ENCODE measurements at regions not wholly inside any gene's neighbourhood (a gene's known extent, or its start where the extent isn't known, plus 50 kb on each side); places are given as distances from the start of the nearest gene placed in this dataset.

DNA sequence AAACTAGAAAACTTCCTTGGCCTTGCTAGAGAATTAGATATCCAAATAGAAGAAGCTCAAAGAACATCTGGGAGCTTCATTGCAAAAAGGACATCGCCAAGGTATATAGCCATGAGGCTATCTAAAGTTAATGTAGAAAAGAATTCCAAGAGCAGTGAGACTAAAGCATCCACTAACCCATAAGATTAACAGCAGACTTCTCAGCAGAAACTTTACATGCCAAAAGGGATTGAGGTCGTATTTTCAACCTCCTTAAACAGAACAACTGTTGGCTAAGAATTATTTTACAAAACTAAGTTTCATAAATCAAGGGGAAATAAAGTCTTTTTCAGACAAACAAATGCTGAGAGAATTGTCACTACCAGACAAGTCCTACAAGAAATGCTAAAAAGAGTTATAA is 149.1 kb upstream of the COL21A1 start:
- TF ChIP-seq, protein P1, sequence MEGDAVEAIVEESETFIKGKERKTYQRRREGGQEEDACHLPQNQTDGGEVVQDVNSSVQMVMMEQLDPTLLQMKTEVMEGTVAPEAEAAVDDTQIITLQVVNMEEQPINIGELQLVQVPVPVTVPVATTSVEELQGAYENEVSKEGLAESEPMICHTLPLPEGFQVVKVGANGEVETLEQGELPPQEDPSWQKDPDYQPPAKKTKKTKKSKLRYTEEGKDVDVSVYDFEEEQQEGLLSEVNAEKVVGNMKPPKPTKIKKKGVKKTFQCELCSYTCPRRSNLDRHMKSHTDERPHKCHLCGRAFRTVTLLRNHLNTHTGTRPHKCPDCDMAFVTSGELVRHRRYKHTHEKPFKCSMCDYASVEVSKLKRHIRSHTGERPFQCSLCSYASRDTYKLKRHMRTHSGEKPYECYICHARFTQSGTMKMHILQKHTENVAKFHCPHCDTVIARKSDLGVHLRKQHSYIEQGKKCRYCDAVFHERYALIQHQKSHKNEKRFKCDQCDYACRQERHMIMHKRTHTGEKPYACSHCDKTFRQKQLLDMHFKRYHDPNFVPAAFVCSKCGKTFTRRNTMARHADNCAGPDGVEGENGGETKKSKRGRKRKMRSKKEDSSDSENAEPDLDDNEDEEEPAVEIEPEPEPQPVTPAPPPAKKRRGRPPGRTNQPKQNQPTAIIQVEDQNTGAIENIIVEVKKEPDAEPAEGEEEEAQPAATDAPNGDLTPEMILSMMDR (IDR thresholded peaks at IDR 0.05) = no peak
- no peak for TF ChIP-seq POLR2AphosphoS5 (IDR thresholded peaks at IDR 0.05)
- TF ChIP-seq POLR2A (IDR thresholded peaks at IDR 0.05) = no peak
- TF ChIP-seq EP300 (IDR thresholded peaks at IDR 0.05; ENCODE audit: low read depth) = no peak

Measured in transverse colon (tissue), 4 donors.